ENCODE measurements at regions not wholly inside any gene's neighbourhood (a gene's known extent, or its start where the extent isn't known, plus 50 kb on each side); places are given as distances from the start of the nearest gene placed in this dataset.

DNA sequence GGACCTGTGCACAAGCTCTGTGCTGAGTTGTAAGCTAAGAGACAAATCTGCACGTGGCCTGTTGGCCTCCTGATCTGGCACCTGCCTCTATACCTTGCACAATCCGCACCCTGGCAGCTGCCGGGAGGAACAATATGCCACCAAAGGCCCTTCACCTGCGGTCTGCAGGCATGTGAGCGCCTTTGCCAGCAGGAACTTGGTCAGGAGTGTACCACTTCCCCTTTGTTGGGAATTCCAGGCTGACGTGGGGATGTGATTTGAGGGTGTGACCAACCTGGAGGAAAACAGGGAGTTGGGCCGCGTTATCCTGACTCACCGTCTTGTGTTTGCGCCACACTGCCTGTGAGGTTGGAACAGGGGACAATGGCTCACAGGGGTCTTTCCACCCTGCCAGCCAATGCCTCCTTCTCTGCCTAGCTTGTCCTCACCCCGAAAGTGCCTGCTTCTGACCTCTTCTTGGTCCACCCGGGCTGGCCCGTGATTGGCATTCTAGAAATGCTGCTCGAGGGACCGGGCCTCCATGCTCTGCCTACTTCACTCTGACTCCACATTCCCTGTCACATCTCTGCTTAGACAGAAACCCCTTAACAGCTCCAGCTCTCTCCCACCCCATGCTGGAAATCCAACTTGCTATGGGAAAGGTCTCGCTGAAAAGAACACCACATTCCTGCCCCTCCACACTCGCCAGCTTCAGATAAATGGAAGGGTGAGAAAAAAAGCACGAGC, 67.1 kb upstream of the MAP4K4 start:
- TF ChIP-seq, protein P1, sequence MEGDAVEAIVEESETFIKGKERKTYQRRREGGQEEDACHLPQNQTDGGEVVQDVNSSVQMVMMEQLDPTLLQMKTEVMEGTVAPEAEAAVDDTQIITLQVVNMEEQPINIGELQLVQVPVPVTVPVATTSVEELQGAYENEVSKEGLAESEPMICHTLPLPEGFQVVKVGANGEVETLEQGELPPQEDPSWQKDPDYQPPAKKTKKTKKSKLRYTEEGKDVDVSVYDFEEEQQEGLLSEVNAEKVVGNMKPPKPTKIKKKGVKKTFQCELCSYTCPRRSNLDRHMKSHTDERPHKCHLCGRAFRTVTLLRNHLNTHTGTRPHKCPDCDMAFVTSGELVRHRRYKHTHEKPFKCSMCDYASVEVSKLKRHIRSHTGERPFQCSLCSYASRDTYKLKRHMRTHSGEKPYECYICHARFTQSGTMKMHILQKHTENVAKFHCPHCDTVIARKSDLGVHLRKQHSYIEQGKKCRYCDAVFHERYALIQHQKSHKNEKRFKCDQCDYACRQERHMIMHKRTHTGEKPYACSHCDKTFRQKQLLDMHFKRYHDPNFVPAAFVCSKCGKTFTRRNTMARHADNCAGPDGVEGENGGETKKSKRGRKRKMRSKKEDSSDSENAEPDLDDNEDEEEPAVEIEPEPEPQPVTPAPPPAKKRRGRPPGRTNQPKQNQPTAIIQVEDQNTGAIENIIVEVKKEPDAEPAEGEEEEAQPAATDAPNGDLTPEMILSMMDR (IDR thresholded peaks at IDR 0.05): no peak
- TF ChIP-seq POLR2A (IDR thresholded peaks at IDR 0.05): no peak
